ENCODE measurements at regions not wholly inside any gene's neighbourhood (a gene's known extent, or its start where the extent isn't known, plus 50 kb on each side); places are given as distances from the start of the nearest gene placed in this dataset.
"Not testable (repeated sequence)": the region's sequence is repeated elsewhere in the genome, so short reads cannot be mapped to it uniquely, and the experiment has no call there.

- Histone ChIP-seq H3K4me3 (ENCODE audit: low read depth, low read length) (no peak overlapping the region), H2AFZ (ENCODE audit: low read length, unreplicated experiment) (no peak overlapping the region)
Observed at GRCh38 chr12:62192903-62193250, 67.3 kb upstream of the USP15 start.

DNA sequence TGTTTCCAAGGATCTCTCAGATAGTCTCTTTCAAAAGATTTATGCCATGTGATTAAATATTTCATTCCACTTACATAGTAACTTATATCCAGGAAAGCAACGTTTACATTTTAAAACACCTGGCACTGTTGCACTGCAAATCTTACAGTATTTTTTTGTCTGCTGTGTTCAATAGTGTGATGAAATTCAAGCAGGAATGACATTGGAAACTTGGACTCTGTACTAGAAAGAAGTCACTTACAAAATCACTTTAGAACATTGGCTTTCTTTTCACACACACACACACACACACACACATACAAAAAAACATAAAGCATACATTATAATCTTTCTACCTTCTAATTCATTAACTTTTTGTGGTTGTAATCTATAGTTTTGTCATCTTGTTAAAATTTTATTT, 66.2 kb upstream of the USP15 start:
- Histone ChIP-seq H3K36me3 (ENCODE audit: insufficient read depth, low read length) (no peaks in the 10 kb centered on the region), H3K79me2 (ENCODE audit: control insufficient read depth, insufficient read depth, low read length, unreplicated experiment) (no peaks in the 10 kb centered on the region), H2AFZ (ENCODE audit: low read length, unreplicated experiment) (no peak overlapping the region), H3K27ac (ENCODE audit: low read depth, low read length) (no peak overlapping the region), H3K4me1 (ENCODE audit: control insufficient read depth, insufficient read depth, low read length, unreplicated experiment) (no peaks in the 10 kb centered on the region), H3K27me3 (ENCODE audit: insufficient read depth, low read length) (peaks cover 71% of the 10 kb centered on the region), H3K4me3 (ENCODE audit: low read depth, low read length) (no peak overlapping the region)

More at GRCh38 chr12:62192903-62193250, 67.3 kb upstream of the USP15 start:
- Histone ChIP-seq H3K79me2 (ENCODE audit: control insufficient read depth, insufficient read depth, low read length, unreplicated experiment) (no peaks in the 10 kb centered on the region), H3K36me3 (ENCODE audit: insufficient read depth, low read length) (no peaks in the 10 kb centered on the region), H3K27ac (ENCODE audit: low read depth, low read length) (no peak overlapping the region), H3K27me3 (ENCODE audit: insufficient read depth, low read length) (peaks cover 80% of the 10 kb centered on the region), H3K4me1 (ENCODE audit: control insufficient read depth, insufficient read depth, low read length, unreplicated experiment) (no peaks in the 10 kb centered on the region)

- Histone ChIP-seq H3K4me3 (ENCODE audit: low read depth, low read length) (no peak overlapping the region), H2AFZ (ENCODE audit: low read length, unreplicated experiment) (no peak overlapping the region), H3K27me3 (ENCODE audit: insufficient read depth, low read length) (peaks cover 68% of the 10 kb centered on the region), H3K36me3 (ENCODE audit: insufficient read depth, low read length) (no peaks in the 10 kb centered on the region), H3K79me2 (ENCODE audit: control insufficient read depth, insufficient read depth, low read length, unreplicated experiment) (no peaks in the 10 kb centered on the region), H3K27ac (ENCODE audit: low read depth, low read length) (no peak overlapping the region), H3K4me1 (ENCODE audit: control insufficient read depth, insufficient read depth, low read length, unreplicated experiment) (no peaks in the 10 kb centered on the region)
Observed at GRCh38 chr12:62194616-62195015, 65.6 kb upstream of the USP15 start.

- no peaks in the 10 kb centered on the region for H3K4me1 ChIP-seq (ENCODE audit: control insufficient read depth, insufficient read depth, low read length, unreplicated experiment)
- no peak overlapping the region for H3K27ac ChIP-seq (ENCODE audit: low read depth, low read length)
- H2AFZ ChIP-seq (ENCODE audit: low read length, unreplicated experiment) = no peak overlapping the region
- no peaks in the 10 kb centered on the region for H3K36me3 ChIP-seq (ENCODE audit: insufficient read depth, low read length)
- peaks cover 58% of the 10 kb centered on the region for H3K27me3 ChIP-seq (ENCODE audit: insufficient read depth, low read length)
- no peak overlapping the region for H3K4me3 ChIP-seq (ENCODE audit: low read depth, low read length)
- H3K79me2 ChIP-seq (ENCODE audit: control insufficient read depth, insufficient read depth, low read length, unreplicated experiment) = no peaks in the 10 kb centered on the region
Observed at GRCh38 chr12:62196146-62196545, 64.1 kb upstream of the USP15 start.

GRCh38 chr12:62202861-62203260, 57.3 kb upstream of the USP15 start:
- H3K36me3 ChIP-seq (ENCODE audit: insufficient read depth, low read length); H3K27ac ChIP-seq (ENCODE audit: low read depth, low read length); H3K4me3 ChIP-seq (ENCODE audit: low read depth, low read length); H3K4me1 ChIP-seq (ENCODE audit: control insufficient read depth, insufficient read depth, low read length, unreplicated experiment); H3K79me2 ChIP-seq (ENCODE audit: control insufficient read depth, insufficient read depth, low read length, unreplicated experiment); H2AFZ ChIP-seq (ENCODE audit: low read length, unreplicated experiment): not testable (repeated sequence)
- peaks cover 12% of the 10 kb centered on the region; the same call in 1 of the 2 replicates for H3K27me3 ChIP-seq (ENCODE audit: insufficient read depth, low read length)

DNA sequence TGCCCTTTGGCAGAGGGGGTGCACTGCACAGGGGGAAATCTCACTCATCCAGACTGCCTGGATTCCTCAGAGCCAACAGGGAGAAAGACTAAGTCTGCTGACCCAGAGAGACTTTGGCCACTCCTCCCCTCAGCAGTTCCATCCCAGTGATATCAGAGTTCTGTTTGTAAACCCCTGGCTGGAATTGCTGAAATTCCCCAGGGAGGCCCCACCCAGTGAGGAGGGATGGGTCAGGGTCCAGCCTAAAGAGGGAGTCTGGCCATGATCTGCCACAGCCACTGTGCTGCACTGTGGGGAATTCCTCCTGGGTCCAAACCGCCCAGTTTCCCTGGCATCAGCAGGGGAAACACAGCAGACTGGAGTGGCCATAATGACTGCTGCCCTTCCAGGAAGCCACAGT, 54.9 kb upstream of the USP15 start:
- H3K4me3 ChIP-seq (ENCODE audit: low read depth, low read length) = no peak overlapping the region
- H2AFZ ChIP-seq (ENCODE audit: low read length, unreplicated experiment) = no peak overlapping the region
- no peak overlapping the region for H3K27ac ChIP-seq (ENCODE audit: low read depth, low read length)
- H3K27me3 ChIP-seq (ENCODE audit: insufficient read depth, low read length) = peaks cover 12% of the 10 kb centered on the region; the same call in 1 of the 2 replicates
- H3K79me2 ChIP-seq (ENCODE audit: control insufficient read depth, insufficient read depth, low read length, unreplicated experiment) = no peaks in the 10 kb centered on the region
- no peaks in the 10 kb centered on the region for H3K36me3 ChIP-seq (ENCODE audit: insufficient read depth, low read length)
- H3K4me1 ChIP-seq (ENCODE audit: control insufficient read depth, insufficient read depth, low read length, unreplicated experiment) = no peaks in the 10 kb centered on the region

DNA sequence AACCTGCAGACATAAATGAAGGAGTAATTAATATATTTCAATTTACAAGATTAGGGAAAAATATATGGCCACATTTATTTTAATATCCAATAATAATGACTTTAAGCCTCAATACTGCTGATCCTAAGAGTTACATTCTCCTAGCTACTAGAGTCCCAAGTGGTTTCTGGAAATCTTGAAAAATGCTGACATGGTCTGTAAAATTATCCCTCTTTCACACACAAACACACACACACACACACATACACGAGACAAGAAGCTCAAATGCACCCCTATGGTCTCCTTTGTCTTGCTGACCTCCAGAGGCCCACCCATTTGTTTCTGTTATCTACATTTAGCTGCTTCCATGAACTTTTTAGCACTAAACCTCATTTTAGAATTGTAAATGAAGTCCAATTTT, 53.0 kb upstream of the USP15 start:
- Histone ChIP-seq H3K27me3 (ENCODE audit: insufficient read depth, low read length) (peaks cover 9% of the 10 kb centered on the region; the same call in 1 of the 2 replicates), H3K79me2 (ENCODE audit: control insufficient read depth, insufficient read depth, low read length, unreplicated experiment) (no peaks in the 10 kb centered on the region), H3K4me3 (ENCODE audit: low read depth, low read length) (no peak overlapping the region), H3K4me1 (ENCODE audit: control insufficient read depth, insufficient read depth, low read length, unreplicated experiment) (peaks cover 3% of the 10 kb centered on the region), H2AFZ (ENCODE audit: low read length, unreplicated experiment) (no peak overlapping the region), H3K36me3 (ENCODE audit: insufficient read depth, low read length) (no peaks in the 10 kb centered on the region), H3K27ac (ENCODE audit: low read depth, low read length) (no peak overlapping the region)
